Neutrophil (primary cell): ENCODE measurements at regions not wholly inside any gene's neighbourhood (a gene's known extent, or its start where the extent isn't known, plus 50 kb on each side); places are given as distances from the start of the nearest gene placed in this dataset.

ENCODE experiments used
- H3K27ac ChIP-seq: fragments of 200-600 bp; sonication (generic); 2 replicates; pipeline ENCODE4 v1.5.1; 2016; ENCODE audit warnings: mild to moderate bottlenecking, moderate library complexity
- H3K27me3 ChIP-seq: fragments of 200-600 bp; sonication (generic); 2 replicates; pipeline ENCODE4 v1.6.0; 2016; ENCODE audit warnings: mild to moderate bottlenecking
- H3K36me3 ChIP-seq: fragments of 200-600 bp; sonication (generic); 2 replicates; pipeline ENCODE4 v1.5.1; 2017
- H3K4me1 ChIP-seq, 2 experiments: fragments of 200-600 bp in 1 of 2; sonication (generic) in 1 of 2; 1 replicate in 1 of 2; 2 replicates in 1 of 2; pipeline versions ENCODE4 v1.5.1 to v1.6.1; 2013 to 2016; ENCODE audit warnings: low read depth in 1 of 2, low read length in 1 of 2, mild to moderate bottlenecking in 1 of 2, moderate library complexity in 1 of 2; ENCODE audit not compliant: control insufficient read depth in 1 of 2, insufficient read depth in 1 of 2
- H3K4me3 ChIP-seq, 2 experiments: fragments of 200-600 bp in 1 of 2; sonication (generic) in 1 of 2; 1 replicate in 1 of 2; 2 replicates in 1 of 2; pipeline ENCODE4 v1.5.1; 2013 to 2016; ENCODE audit warnings: low read depth in 1 of 2, low read length in 1 of 2, mild to moderate bottlenecking in 1 of 2, moderate library complexity in 1 of 2
- H3K9me3 ChIP-seq: fragments of 200-600 bp; sonication (generic); 2 replicates; pipeline ENCODE4 v1.5.1; 2016
- CTCF ChIP-seq: fragments of 200-600 bp; sonication (generic); IDR thresholded peaks from 2 replicates; pipeline ENCODE4 v1.5.1; 2016; ENCODE audit warnings: antibody characterized with exemption

- Histone ChIP-seq H3K36me3 (no peaks in the 10 kb centered on the region), H3K27me3 (no peaks in the 10 kb centered on the region), H3K4me3 (no peak overlapping the region), H3K4me1 (no peaks in the 10 kb centered on the region), H3K9me3 (no peaks in the 10 kb centered on the region), H3K27ac (no peak overlapping the region)
- TF ChIP-seq CTCF = no peak
These were observed 57.0 kb upstream of the PRKCQ start for GRCh38 chr10:6637053-6637452.

- TF ChIP-seq CTCF = no peak
- Histone ChIP-seq H3K4me1 (no peaks in the 10 kb centered on the region), H3K4me3 (no peak overlapping the region), H3K9me3 (no peaks in the 10 kb centered on the region), H3K36me3 (no peaks in the 10 kb centered on the region), H3K27ac (no peak overlapping the region), H3K27me3 (no peaks in the 10 kb centered on the region)
These were observed 55.7 kb upstream of the PRKCQ start for GRCh38 chr10:6635784-6636183.
